HL-60 (cell line): ENCODE measurements at regions not wholly inside any gene's neighbourhood (a gene's known extent, or its start where the extent isn't known, plus 50 kb on each side); places are given as distances from the start of the nearest gene placed in this dataset.

ENCODE experiments used
- GABPA ChIP-seq: IDR thresholded peaks from 2 replicates; pipeline ENCODE4 v1.6.1; 2012; ENCODE audit warnings: low read depth
- POLR2AphosphoS5 ChIP-seq: IDR thresholded peaks from 2 replicates; pipeline ENCODE4 v1.6.1; 2012; ENCODE audit warnings: low read depth
- REST ChIP-seq: IDR thresholded peaks from 2 replicates; pipeline ENCODE4 v1.6.1; 2012; ENCODE audit warnings: low read depth; ENCODE audit not compliant: insufficient replicate concordance
- SPI1 ChIP-seq: IDR thresholded peaks from 2 replicates; pipeline ENCODE4 v1.6.1; 2012; ENCODE audit warnings: low read depth, mild to moderate bottlenecking, borderline replicate concordance
- TF ChIP-seq, protein P1 (sequence below): IDR thresholded peaks from one replicate; pipeline ENCODE4 v1.5.1; 2011; ENCODE audit warnings: low read length, control low read depth, inconsistent platforms; ENCODE audit not compliant: insufficient read depth

DNA sequence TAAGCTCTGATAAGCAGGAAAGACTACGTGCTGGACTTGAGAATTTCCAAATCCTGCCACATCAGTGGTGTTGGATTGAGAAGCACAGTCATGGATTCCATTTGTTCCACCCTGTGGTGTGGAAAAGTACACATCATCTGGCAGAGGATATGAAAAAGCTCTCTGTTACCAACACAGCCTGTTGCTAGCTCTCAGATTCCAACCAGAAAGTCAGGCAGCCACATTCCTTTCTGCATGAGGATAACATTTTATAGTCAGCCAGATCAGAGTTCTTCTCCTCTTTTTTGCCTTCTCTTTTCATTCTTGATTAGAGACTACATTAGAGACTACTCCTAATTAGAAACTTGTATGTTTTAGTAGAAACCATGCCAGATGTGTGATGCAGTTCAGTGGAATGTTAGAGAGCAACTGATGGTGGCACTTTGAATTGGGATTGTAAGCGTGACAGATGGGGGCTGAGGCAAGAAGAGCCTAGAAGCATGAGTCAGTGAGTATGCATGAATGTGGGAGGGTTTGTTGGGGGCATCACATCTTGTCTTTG is 61.2 kb upstream of the STXBP6 start:
- TF ChIP-seq, protein P1, sequence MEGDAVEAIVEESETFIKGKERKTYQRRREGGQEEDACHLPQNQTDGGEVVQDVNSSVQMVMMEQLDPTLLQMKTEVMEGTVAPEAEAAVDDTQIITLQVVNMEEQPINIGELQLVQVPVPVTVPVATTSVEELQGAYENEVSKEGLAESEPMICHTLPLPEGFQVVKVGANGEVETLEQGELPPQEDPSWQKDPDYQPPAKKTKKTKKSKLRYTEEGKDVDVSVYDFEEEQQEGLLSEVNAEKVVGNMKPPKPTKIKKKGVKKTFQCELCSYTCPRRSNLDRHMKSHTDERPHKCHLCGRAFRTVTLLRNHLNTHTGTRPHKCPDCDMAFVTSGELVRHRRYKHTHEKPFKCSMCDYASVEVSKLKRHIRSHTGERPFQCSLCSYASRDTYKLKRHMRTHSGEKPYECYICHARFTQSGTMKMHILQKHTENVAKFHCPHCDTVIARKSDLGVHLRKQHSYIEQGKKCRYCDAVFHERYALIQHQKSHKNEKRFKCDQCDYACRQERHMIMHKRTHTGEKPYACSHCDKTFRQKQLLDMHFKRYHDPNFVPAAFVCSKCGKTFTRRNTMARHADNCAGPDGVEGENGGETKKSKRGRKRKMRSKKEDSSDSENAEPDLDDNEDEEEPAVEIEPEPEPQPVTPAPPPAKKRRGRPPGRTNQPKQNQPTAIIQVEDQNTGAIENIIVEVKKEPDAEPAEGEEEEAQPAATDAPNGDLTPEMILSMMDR: no peak
- TF ChIP-seq REST (no peak), POLR2AphosphoS5 (no peak), GABPA (no peak), SPI1 (no peak)
